Duodenal mucosa (tissue), 2 donors: ENCODE measurements at regions not wholly inside any gene's neighbourhood (a gene's known extent, or its start where the extent isn't known, plus 50 kb on each side); places are given as distances from the start of the nearest gene placed in this dataset.

Source experiments
- H3K27ac ChIP-seq: one replicate; pipeline ENCODE4 v1.7.0; 2013; ENCODE audit warnings: low read depth, low read length
- H3K27me3 ChIP-seq, 2 donors: one replicate each; pipeline ENCODE4 v1.7.0; 2013; ENCODE audit warnings: low read length in 2 of 2, control low read depth in 1 of 2; ENCODE audit not compliant: insufficient read depth in 2 of 2, control insufficient read depth in 1 of 2
- H3K36me3 ChIP-seq, 2 donors: one replicate each; pipeline ENCODE4 v1.7.0; 2013; ENCODE audit warnings: low read length in 2 of 2, control low read depth in 1 of 2; ENCODE audit not compliant: insufficient read depth in 2 of 2, control insufficient read depth in 1 of 2
- H3K4me1 ChIP-seq, 2 donors: one replicate each; pipeline ENCODE4 v1.7.0; 2013; ENCODE audit warnings: low read length in 2 of 2, control low read depth in 1 of 2; ENCODE audit not compliant: insufficient read depth in 2 of 2, control insufficient read depth in 1 of 2
- H3K4me3 ChIP-seq, 2 donors: one replicate each; pipeline ENCODE4 v1.7.0; 2013; ENCODE audit warnings: low read length in 2 of 2, low read depth in 1 of 2
- H3K9ac ChIP-seq, 2 donors: one replicate each; pipeline ENCODE4 v1.7.0; 2013; ENCODE audit warnings: low read length in 2 of 2, low read depth in 1 of 2
- H3K9me3 ChIP-seq, 2 donors: one replicate each; pipeline ENCODE4 v1.7.0; 2013; ENCODE audit warnings: low read length in 2 of 2, control low read depth in 1 of 2; ENCODE audit not compliant: control insufficient read depth in 1 of 2

DNA sequence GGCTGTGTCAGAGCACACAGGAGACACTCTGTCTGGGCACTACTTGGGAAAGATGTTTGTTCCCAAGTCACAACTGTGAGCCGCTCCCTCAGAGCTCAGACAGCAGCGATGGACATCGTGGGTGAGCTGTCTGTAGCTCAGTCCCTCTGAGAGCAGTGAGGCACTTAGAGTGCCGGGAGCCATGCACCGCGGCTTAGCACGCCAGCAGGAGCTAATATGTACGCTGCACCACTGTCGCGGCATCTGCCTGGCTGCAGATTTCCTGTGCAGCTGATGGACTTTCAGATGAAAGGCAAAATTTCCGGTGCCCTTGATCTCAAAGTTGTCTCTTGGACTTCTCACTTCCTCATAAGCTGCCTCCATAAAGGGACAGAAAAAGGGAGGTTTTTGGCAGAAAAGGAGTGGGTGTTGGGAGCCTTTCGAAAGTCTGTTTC, 92.8 kb upstream of the ZNF469 start:
- Histone ChIP-seq H3K36me3 (no peaks in the 10 kb centered on the region), H3K4me1 (no peaks in the 10 kb centered on the region), H3K27me3 (no peaks in the 10 kb centered on the region), H3K4me3 (no peak overlapping the region), H3K9me3 (peaks cover 21 to 24% of the 10 kb centered on the region in 2 donors), H3K27ac (no peak overlapping the region), H3K9ac (no peak overlapping the region)

DNA sequence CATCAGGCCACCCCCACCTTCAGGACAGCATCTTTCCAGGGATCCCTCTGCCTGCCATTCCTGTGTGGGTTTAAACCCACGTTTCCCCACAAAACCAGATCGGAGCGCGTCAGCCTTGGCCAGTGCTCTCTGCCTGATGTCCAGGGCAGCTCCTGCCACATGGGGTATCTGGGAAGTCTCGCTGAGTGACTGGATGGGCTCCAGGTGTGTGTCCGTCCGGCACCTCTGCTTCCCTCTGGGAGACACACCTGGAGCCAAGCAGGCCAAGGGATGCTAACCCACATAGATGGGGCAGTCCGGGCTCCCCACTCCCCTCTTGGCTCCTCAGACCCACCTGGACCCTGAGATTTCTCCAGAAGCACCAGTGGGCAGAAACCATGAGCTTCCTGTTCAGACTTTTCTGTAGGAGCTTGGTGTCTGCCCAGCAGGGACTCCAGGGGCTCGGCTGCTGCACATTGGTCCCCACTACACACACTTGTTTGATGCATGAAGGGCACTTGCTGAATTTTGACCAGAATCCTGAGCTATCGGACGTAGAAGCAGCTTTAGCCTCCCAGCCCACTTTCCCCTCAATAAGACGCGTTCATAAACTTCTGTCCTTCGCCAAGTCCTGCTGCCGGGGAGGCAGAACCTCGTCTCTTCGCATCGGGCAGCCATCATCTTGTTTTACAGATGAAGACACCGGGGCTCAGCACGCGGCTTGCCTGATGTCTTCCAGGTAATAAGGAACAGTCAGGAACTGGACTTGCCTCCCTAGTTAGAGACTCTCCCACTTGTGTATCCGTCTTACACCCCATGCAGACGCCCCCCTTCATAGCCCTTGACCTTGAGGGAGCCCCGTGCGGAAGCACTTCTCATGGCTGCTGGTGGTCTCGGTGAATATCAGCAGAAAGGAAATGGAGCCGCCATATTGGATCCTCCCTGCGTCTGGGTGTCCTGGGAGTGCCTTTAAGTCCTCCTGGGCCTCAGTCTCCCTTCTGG, 91.6 kb upstream of the ZNF469 start:
- Histone ChIP-seq H3K27me3 (no peaks in the 10 kb centered on the region), H3K9me3 (peaks cover 20 to 24% of the 10 kb centered on the region in 2 donors), H3K4me1 (no peaks in the 10 kb centered on the region), H3K4me3 (no peak overlapping the region), H3K36me3 (no peaks in the 10 kb centered on the region), H3K9ac (no peak overlapping the region), H3K27ac (no peak overlapping the region)

DNA sequence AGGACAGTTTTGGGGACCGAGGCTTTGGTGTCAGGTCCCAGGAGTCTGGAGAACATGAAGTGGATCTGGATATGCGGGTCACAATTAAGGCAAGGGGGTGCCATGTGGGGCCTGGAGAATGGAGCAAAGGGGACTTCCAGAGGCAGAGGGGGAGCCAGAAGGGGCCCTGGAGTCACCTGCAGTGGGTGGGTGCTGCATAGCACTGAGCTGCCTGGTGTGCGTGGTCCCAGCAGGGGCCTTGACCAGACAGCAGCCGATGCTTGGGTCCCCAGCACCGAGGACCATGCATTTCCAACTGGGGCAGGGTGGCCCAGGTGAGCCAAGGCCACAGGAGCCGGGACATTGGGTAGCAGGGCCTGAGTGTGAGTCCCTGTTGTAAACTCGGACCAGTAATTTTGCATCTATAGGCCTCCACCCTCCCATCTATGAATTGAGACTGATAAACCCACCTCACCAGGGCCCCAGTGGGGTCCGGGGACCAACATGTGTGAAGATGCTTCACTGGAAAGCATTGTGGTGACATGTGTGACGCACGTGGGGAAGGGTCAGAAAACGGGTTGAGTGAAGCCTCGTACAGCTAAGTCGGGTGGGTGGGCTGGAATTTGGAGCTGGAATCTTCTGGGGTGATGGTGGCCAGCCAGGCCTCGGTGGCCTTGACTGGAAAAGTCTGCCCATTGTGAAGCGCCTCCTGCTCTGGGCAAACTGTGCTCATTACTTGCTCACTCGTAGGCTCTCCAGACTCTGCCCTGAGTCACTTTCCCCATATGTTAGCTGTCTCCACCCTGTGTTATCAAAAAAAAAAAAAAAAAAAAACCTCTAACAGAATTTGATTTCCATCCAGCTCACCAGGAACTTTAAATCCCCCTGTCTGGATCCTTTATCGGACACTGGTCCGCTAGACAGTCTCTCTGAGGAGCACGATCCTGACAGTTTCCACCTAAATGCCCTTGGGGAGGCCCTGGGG, 90.5 kb upstream of the ZNF469 start:
- Histone ChIP-seq H3K9me3 (peaks cover 9 to 12% of the 10 kb centered on the region in 2 donors), H3K27me3 (no peaks in the 10 kb centered on the region), H3K4me1 (no peaks in the 10 kb centered on the region), H3K36me3 (no peaks in the 10 kb centered on the region), H3K9ac (no peak overlapping the region), H3K27ac (no peak overlapping the region), H3K4me3 (no peak overlapping the region)

DNA sequence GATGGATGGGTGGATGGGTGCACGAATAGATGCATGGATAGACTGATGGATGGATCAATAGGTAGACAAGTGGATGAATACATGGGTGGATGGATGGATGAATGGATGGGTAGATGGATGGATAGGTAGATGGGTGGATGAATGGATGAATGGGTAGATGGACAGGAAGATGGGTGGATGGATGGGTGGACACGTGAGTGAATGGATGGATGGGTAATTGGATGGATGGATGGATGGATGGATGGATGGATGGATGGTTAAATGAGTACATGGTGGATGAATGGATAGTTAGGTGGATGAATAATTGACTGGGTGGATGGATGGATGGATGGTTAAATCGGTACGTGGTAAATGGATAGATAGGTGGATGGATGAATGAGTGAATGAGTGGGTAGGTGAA, 89.7 kb upstream of the ZNF469 start:
- Histone ChIP-seq H3K27ac (no peak overlapping the region), H3K27me3 (no peaks in the 10 kb centered on the region), H3K4me1 (no peaks in the 10 kb centered on the region), H3K9me3 (peaks cover 7 to 9% of the 10 kb centered on the region in 2 donors), H3K9ac (no peak overlapping the region), H3K36me3 (no peaks in the 10 kb centered on the region), H3K4me3 (no peak overlapping the region)

DNA sequence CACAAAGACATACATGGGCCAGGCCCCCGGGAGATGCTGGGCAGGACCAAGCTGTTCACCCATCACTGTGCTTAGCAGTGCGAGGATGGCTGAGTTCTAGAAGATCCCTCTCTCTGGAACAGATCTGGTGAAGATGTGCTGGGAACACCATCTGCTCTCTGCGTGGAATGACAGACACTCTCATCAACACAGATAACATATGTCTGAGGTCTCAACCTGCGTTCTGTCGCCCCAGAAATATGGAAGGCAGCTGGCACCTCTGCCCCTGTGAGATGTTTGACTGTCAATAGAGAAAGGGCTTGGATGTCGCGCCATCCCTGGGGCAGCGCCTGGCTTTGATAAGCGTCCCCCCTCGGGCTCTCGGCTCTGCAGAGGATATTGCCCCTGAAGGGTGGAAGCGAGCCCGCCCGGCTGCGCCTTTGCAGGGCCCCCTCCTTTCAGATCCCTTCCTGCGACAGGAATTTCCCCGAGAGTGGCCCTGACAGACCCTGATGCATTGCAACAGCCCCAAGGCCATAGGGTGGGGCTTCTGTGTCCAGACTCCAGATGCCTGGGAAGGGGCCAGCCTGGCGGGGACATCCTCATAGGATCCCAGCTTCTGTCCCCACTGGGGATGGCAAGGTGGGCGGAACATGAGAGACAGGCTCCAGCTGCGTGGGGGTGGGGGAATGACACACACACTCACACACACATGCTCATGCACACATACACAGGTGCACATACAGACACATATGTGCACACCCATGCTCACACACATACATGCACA, 86.9 kb upstream of the ZNF469 start:
- Histone ChIP-seq H3K36me3 (no peaks in the 10 kb centered on the region), H3K27me3 (no peaks in the 10 kb centered on the region), H3K4me3 (no peak overlapping the region), H3K9me3 (no peaks in the 10 kb centered on the region), H3K27ac (no peak overlapping the region), H3K9ac (no peak overlapping the region), H3K4me1 (no peaks in the 10 kb centered on the region)

DNA sequence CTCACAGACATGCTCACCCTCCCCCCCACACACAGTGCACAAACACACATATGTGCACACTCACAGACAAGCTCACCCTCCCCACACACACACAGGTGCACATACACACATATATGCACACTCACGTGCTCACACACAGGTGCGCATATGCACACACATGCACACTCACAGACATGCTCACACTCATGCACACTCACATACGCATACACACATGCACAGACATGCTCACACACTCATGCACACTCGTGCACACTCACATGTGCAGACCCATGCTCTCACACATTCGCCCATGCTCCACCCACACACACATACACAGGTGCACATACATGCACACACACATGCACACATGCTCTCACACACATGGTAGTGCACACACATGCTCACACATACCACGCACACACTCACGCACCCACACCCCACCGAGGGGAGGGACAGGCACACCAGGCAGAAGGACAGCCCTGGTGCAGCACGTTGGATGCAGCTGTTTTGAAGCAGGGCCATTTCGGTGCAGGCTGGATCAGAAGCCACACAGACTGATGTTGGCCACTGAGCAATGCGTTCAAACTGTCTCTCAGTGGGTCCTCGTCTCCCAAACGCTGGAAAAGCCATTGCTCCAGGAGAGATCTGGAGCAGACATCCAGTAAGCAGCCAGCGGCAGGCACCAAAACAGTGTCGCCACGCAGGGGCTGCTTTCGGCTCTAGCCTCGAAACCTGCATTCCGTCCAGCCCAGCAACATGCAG, 86.2 kb upstream of the ZNF469 start:
- Histone ChIP-seq H3K27me3 (no peaks in the 10 kb centered on the region), H3K9ac (no peak overlapping the region), H3K9me3 (no peaks in the 10 kb centered on the region), H3K4me3 (no peak overlapping the region), H3K4me1 (no peaks in the 10 kb centered on the region), H3K27ac (no peak overlapping the region), H3K36me3 (no peaks in the 10 kb centered on the region)

DNA sequence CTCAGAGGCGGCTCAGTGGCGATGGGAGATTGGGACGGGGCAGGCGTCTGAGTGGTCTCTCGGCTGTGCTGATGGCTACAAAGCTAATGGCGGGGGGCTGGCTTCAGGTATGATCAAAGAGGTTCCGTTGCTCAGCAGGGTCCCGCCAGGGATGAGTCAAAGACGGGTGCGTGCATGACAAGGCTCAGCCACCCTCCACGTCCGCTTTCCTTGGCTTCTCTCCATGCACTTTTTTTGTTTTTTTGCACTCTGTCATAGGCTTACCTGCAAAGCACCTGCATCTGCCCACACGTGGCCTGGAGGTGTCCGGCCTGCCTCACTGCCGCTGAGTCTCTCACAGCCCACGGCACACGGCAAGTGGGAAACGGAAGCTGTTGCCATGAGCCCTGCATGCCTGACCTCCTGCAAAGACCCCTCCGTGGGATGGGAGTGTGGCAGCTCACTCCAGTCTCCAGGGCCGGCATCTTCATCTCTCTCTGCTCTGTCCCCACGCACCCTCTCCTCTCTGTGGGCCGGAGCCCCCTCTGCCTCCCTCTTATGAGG, 85.5 kb upstream of the ZNF469 start:
- no peak overlapping the region for H3K9ac ChIP-seq
- no peaks in the 10 kb centered on the region for H3K36me3 ChIP-seq
- H3K27ac ChIP-seq, result no peak overlapping the region
- no peaks in the 10 kb centered on the region for H3K9me3 ChIP-seq
- no peaks in the 10 kb centered on the region for H3K4me1 ChIP-seq
- H3K27me3 ChIP-seq, result no peaks in the 10 kb centered on the region
- no peak overlapping the region for H3K4me3 ChIP-seq

DNA sequence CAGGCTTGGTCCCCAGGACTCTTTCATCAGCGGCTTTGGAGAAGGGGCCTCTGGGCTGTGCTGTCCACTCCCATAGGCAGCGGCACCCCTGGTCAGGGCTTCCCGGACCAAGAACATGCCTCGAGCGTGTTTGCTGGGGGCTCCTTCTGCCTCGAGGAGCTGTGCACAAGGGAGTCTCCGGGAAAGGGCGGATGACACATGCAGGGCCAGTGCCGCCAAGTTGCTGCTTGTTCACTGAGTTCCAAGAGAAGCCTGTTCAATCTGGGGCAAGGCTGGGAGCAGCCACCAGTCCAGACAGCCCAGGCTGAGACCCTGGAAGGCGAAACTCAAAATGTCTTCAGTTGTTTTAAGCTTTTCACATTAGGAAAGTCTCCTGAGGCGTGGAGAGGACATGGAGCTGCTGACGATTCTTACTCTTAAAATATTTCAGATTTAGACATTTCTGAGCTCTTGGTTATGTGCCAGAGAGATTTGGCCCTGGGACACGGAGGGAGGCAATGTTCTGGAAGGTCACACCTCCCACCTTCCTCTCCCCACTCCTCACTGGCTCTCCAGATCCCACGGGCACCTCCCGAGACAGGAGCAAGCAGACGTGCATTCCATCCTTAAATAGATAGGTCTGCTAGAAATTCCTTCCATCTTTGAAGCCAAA, 84.5 kb upstream of the ZNF469 start:
- Histone ChIP-seq H3K4me3 (no peak overlapping the region), H3K9me3 (no peaks in the 10 kb centered on the region), H3K4me1 (no peaks in the 10 kb centered on the region), H3K27me3 (no peaks in the 10 kb centered on the region), H3K9ac (no peak overlapping the region), H3K36me3 (no peaks in the 10 kb centered on the region), H3K27ac (no peak overlapping the region)
